Glutamatergic neuron (in vitro differentiated cells): ENCODE measurements at regions not wholly inside any gene's neighbourhood (a gene's known extent, or its start where the extent isn't known, plus 50 kb on each side); places are given as distances from the start of the nearest gene placed in this dataset.
A peak's percentile ranks its signal among the peaks of the same experiment; 100 is the strongest.
"Not testable (repeated sequence)": the region's sequence is repeated elsewhere in the genome, so short reads cannot be mapped to it uniquely, and the experiment has no call there.

Experiments used
- DNase-seq: peaks from one replicate; pipeline ENCODE4 v3.0.0; 2022
- H3K27ac Mint-ChIP-seq: one replicate; pipeline ENCODE4 v1.8.0; 2020; ENCODE audit warnings: mild to moderate bottlenecking, mixed read lengths, inconsistent platforms; ENCODE audit not compliant: unreplicated experiment
- H3K27me3 Mint-ChIP-seq: one replicate; pipeline ENCODE4 v1.8.0; 2020; ENCODE audit warnings: mild to moderate bottlenecking, moderate library complexity, mixed read lengths, inconsistent platforms; ENCODE audit not compliant: unreplicated experiment
- H3K36me3 Mint-ChIP-seq: one replicate; pipeline ENCODE4 v1.8.0; 2020; ENCODE audit warnings: mild to moderate bottlenecking, mixed read lengths, inconsistent platforms; ENCODE audit not compliant: unreplicated experiment
- H3K4me1 Mint-ChIP-seq: one replicate; pipeline ENCODE4 v1.8.0; 2020; ENCODE audit warnings: mild to moderate bottlenecking, low read depth, mixed read lengths, inconsistent platforms; ENCODE audit not compliant: unreplicated experiment
- H3K4me3 Mint-ChIP-seq: one replicate; pipeline ENCODE4 v1.8.0; 2020; ENCODE audit warnings: mild to moderate bottlenecking, mixed read lengths, inconsistent platforms; ENCODE audit not compliant: unreplicated experiment
- H3K9me3 Mint-ChIP-seq: one replicate; pipeline ENCODE4 v1.8.0; 2020; ENCODE audit warnings: mild to moderate bottlenecking, moderate library complexity, mixed read lengths, inconsistent platforms; ENCODE audit not compliant: unreplicated experiment
- CTCF ChIP-seq: fragments of 200-600 bp; sonication (generic); IDR thresholded peaks from one replicate; pipeline ENCODE4 v1.5.0; 2021; ENCODE audit not compliant: partially characterized antibody, unreplicated experiment

GRCh38 chr13:32840989-32841713 is 175.1 kb upstream of the KL start:
- Mint-ChIP-seq H3K27me3 (peaks cover 3% of the 10 kb centered on the region), H3K36me3 (peaks cover under 1% of the 10 kb centered on the region), H3K9me3 (peaks cover 12% of the 10 kb centered on the region), H3K4me1 (peaks cover 25% of the 10 kb centered on the region), H3K4me3 (no peak overlapping the region), H3K27ac (no peak overlapping the region)
- no peak for TF ChIP-seq CTCF
- no peak for DNase-seq

GRCh38 chr13:32845952-32846950 is 170.0 kb upstream of the KL start:
- Mint-ChIP-seq H3K36me3 (no peaks in the 10 kb centered on the region), H3K4me1 (peaks cover 9% of the 10 kb centered on the region), H3K27me3 (peaks cover 6% of the 10 kb centered on the region), H3K4me3 (no peak overlapping the region), H3K27ac (peak overlapping the region; percentile 23), H3K9me3 (peaks cover 13% of the 10 kb centered on the region)
- no peak for DNase-seq
- no peak for TF ChIP-seq CTCF

- not testable (repeated sequence) for H3K9me3 Mint-ChIP-seq, H3K27ac Mint-ChIP-seq, H3K4me3 Mint-ChIP-seq, H3K36me3 Mint-ChIP-seq, H3K27me3 Mint-ChIP-seq, DNase-seq
- H3K4me1 Mint-ChIP-seq, result peaks cover 13% of the 10 kb centered on the region
These were observed 168.2 kb upstream of the KL start for GRCh38 chr13:32847976-32848375.

- peaks cover 3% of the 10 kb centered on the region for H3K27me3 Mint-ChIP-seq
- no peak overlapping the region for H3K4me3 Mint-ChIP-seq
- H3K9me3 Mint-ChIP-seq, result peaks cover 3% of the 10 kb centered on the region
- no peaks in the 10 kb centered on the region for H3K36me3 Mint-ChIP-seq
- no peak for DNase-seq
- peaks cover 13% of the 10 kb centered on the region for H3K4me1 Mint-ChIP-seq
- no peak overlapping the region for H3K27ac Mint-ChIP-seq
- TF ChIP-seq CTCF, result no peak
These were observed 166.9 kb upstream of the KL start for GRCh38 chr13:32849369-32849768.

- TF ChIP-seq CTCF, result no peak
- H3K4me1 Mint-ChIP-seq, result peaks cover 13% of the 10 kb centered on the region
- no peak overlapping the region for H3K27ac Mint-ChIP-seq
- peaks cover 3% of the 10 kb centered on the region for H3K27me3 Mint-ChIP-seq
- H3K9me3 Mint-ChIP-seq, result peaks cover 1% of the 10 kb centered on the region
- no peak for DNase-seq
- no peaks in the 10 kb centered on the region for H3K36me3 Mint-ChIP-seq
- H3K4me3 Mint-ChIP-seq, result no peak overlapping the region
These were observed 165.7 kb upstream of the KL start for GRCh38 chr13:32850316-32851052.
